H1 (cell line): ENCODE measurements at regions not wholly inside any gene's neighbourhood (a gene's known extent, or its start where the extent isn't known, plus 50 kb on each side); places are given as distances from the start of the nearest gene placed in this dataset.

ENCODE experiments used
- SRF ChIP-seq: IDR thresholded peaks from 2 replicates; pipeline ENCODE4 v1.6.1; 2011; ENCODE audit warnings: mild to moderate bottlenecking, low read depth, low read length, moderate library complexity

GRCh38 chr1:208437401-208437800, 193.2 kb upstream of the PLXNA2 start (continued):
- no peak for TF ChIP-seq SRF
